PC-9 (cell line): ENCODE measurements at regions not wholly inside any gene's neighbourhood (a gene's known extent, or its start where the extent isn't known, plus 50 kb on each side); places are given as distances from the start of the nearest gene placed in this dataset.

Source experiments
- BruUV-seq: library from RNA; stranded (reverse); fragments of 400-500 nt; replicated peaks from 2 replicates; lab custom pipeline; 2021; lab: Mats Ljungman, UMichigan
- CTCF ChIA-PET: fragments of 300-600 bp; sonication (Branson Sonifier 250); formaldehyde crosslinking; loops from one replicate; lab custom pipeline; 2022; ENCODE audit warnings: antibody characterized with exemption; lab: Charles Lee
- POLR2A ChIA-PET: fragments of 300-600 bp; sonication (Branson Sonifier 250); formaldehyde crosslinking; loops from one replicate; lab custom pipeline; 2022; ENCODE audit warnings: antibody characterized with exemption; ENCODE audit not compliant: unreplicated experiment; lab: Charles Lee
- DNase-seq, 2 experiments: peaks; one replicate each; pipeline versions ENCODE4 v3.0.0 to v3.0.0-alpha.2; 2015 to 2022; ENCODE audit warnings: mixed read lengths in 1 of 2
- H2AFZ ChIP-seq: fragments of 200-600 bp; sonication (generic); 2 replicates; pipeline ENCODE4 v1.8.1; 2017; ENCODE audit warnings: antibody characterized with exemption
- H3F3A ChIP-seq: fragments of 200-600 bp; sonication (generic); 2 replicates; pipeline ENCODE4 v1.8.1; 2017; ENCODE audit warnings: antibody characterized with exemption, mild to moderate bottlenecking, low read depth; ENCODE audit not compliant: insufficient read depth
- H3K27ac ChIP-seq: fragments of 200-600 bp; sonication (generic); 2 replicates; pipeline ENCODE4 v1.6.1; 2016; ENCODE audit warnings: mixed run types
- H3K27me3 ChIP-seq: fragments of 200-600 bp; sonication (generic); 2 replicates; pipeline ENCODE4 v1.6.1; 2016; ENCODE audit warnings: low read depth, mixed run types; ENCODE audit not compliant: insufficient read depth
- H3K36me3 ChIP-seq: fragments of 200-600 bp; sonication (generic); 2 replicates; pipeline ENCODE4 v1.6.1; 2016; ENCODE audit warnings: low read depth, mixed run types
- H3K4me1 ChIP-seq: fragments of 200-600 bp; sonication (generic); replicated peaks from 2 replicates; pipeline ENCODE4 v1.6.1; 2016; ENCODE audit warnings: mixed run types; ENCODE audit not compliant: insufficient read depth
- H3K4me2 ChIP-seq: fragments of 200-600 bp; sonication (generic); 2 replicates; pipeline ENCODE4 v1.6.1; 2017; ENCODE audit warnings: mixed run types
- H3K4me3 ChIP-seq: fragments of 200-600 bp; sonication (generic); 2 replicates; pipeline ENCODE4 v1.6.1; 2016; ENCODE audit warnings: mixed run types
- H3K79me2 ChIP-seq: fragments of 200-600 bp; sonication (generic); 2 replicates; pipeline ENCODE4 v1.6.1; 2017; ENCODE audit warnings: low read depth, mixed run types
- H3K9me2 ChIP-seq: fragments of 200-600 bp; sonication (generic); 2 replicates; pipeline ENCODE4 v1.8.1; 2017; ENCODE audit warnings: mild to moderate bottlenecking; ENCODE audit not compliant: insufficient read depth
- H3K9me3 ChIP-seq: fragments of 200-600 bp; sonication (generic); 2 replicates; pipeline ENCODE4 v1.8.1; 2016; ENCODE audit warnings: low read depth; ENCODE audit not compliant: insufficient read depth
- H4K20me1 ChIP-seq: fragments of 200-600 bp; sonication (generic); 2 replicates; pipeline ENCODE4 v1.8.1; 2017; ENCODE audit not compliant: insufficient read depth
- EZH2 ChIP-seq: fragments of 200-600 bp; sonication (generic); IDR thresholded peaks from 2 replicates; pipeline ENCODE4 v1.8.0; 2017; ENCODE audit warnings: antibody characterized with exemption, low read depth
- intact Hi-C: fragments of 100-400 bp; cut with micrococcal nuclease; formaldehyde crosslinking; loops from one replicate; pipeline ENCODE4 v1.10.0; 2022; ENCODE audit not compliant: unreplicated experiment
- TF ChIP-seq, protein P1 (sequence below): fragments of 200-600 bp; sonication (generic); conservative IDR thresholded peaks from 2 replicates; pipeline ENCODE4 v1.6.1; 2017; ENCODE audit warnings: mixed run types, antibody characterized with exemption, mild to moderate bottlenecking, moderate library complexity

DNA sequence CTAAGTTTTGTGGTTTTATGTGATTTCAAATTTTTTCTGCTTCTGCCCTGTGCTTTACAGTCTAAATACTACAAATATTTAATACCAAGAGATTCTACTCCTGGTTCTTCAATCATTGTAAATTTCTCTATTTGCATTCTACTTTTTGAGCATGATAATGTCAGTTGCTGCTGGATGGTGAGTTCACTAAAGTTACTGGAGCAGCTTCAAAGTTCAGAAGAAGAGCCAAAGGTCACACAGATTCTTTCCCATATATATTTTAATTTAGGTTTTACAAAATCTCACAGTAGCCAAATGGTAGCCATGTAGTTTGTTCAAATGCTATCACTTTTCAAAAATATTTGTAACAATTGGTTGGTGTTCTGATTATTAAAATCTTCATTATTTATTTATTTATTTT, 378.7 kb downstream of the TMEM232 start:
- no peak for DNase-seq

GRCh38 chr5:110351430-110351829, 375.0 kb downstream of the TMEM232 start:
- intact Hi-C loops: no loop called here
- Histone ChIP-seq H3K4me2 (no peak overlapping the region), H3K27me3 (no peaks in the 10 kb centered on the region), H3F3A (no peaks in the 10 kb centered on the region), H3K4me1 (no peaks in the 10 kb centered on the region), H2AFZ (no peak overlapping the region), H4K20me1 (no peaks in the 10 kb centered on the region), H3K27ac (no peak overlapping the region), H3K4me3 (no peak overlapping the region), H3K79me2 (no peaks in the 10 kb centered on the region), H3K9me3 (no peaks in the 10 kb centered on the region), H3K9me2 (no peaks in the 10 kb centered on the region), H3K36me3 (no peaks in the 10 kb centered on the region)
- CTCF ChIA-PET: no interaction called here
- DNase-seq: no peak
- no peak for TF ChIP-seq EZH2
- TF ChIP-seq, protein P1, sequence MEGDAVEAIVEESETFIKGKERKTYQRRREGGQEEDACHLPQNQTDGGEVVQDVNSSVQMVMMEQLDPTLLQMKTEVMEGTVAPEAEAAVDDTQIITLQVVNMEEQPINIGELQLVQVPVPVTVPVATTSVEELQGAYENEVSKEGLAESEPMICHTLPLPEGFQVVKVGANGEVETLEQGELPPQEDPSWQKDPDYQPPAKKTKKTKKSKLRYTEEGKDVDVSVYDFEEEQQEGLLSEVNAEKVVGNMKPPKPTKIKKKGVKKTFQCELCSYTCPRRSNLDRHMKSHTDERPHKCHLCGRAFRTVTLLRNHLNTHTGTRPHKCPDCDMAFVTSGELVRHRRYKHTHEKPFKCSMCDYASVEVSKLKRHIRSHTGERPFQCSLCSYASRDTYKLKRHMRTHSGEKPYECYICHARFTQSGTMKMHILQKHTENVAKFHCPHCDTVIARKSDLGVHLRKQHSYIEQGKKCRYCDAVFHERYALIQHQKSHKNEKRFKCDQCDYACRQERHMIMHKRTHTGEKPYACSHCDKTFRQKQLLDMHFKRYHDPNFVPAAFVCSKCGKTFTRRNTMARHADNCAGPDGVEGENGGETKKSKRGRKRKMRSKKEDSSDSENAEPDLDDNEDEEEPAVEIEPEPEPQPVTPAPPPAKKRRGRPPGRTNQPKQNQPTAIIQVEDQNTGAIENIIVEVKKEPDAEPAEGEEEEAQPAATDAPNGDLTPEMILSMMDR: no peak
- no TSS peak for BruUV-seq
- POLR2A ChIA-PET: no interaction called here

More for the DNA sequence above, 378.7 kb downstream of the TMEM232 start:
- no peaks in the 10 kb centered on the region for H3K9me2 ChIP-seq
- no peak overlapping the region for H3K27ac ChIP-seq
- H3F3A ChIP-seq: no peaks in the 10 kb centered on the region
- no peaks in the 10 kb centered on the region for H3K9me3 ChIP-seq
- H3K4me2 ChIP-seq: no peak overlapping the region
- TF ChIP-seq, protein P1: no peak
- no peak for TF ChIP-seq EZH2
- ChIA-PET CTCF (no interaction called here), POLR2A (no interaction called here)
- no TSS peak for BruUV-seq
- H2AFZ ChIP-seq: no peak overlapping the region
- H3K79me2 ChIP-seq: no peaks in the 10 kb centered on the region
- intact Hi-C loops: no loop called here
- H4K20me1 ChIP-seq: no peaks in the 10 kb centered on the region
- no peak overlapping the region for H3K4me3 ChIP-seq
- no peaks in the 10 kb centered on the region for H3K4me1 ChIP-seq
- H3K27me3 ChIP-seq: no peaks in the 10 kb centered on the region
- H3K36me3 ChIP-seq: no peaks in the 10 kb centered on the region

DNA sequence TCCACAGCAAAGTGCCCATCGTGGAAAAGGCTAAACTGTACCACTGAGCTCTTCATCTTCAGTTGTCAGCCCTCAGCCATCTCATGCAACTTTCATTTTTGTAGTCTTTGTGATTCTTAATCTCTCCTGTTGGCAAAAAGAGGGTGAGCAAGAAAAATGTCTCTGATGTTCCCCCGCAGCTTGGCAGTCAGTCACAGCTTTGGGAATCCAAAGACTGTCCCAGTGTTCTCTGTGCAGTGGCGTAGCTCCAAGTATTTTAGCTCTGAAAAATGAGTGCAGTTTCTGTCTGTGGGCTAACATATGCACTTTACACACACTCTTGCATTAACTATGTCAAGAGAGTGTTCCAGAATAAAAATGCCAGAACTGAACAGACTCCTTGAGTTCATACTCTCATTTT, 372.2 kb downstream of the TMEM232 start:
- H4K20me1 ChIP-seq: no peaks in the 10 kb centered on the region
- ChIA-PET CTCF (no interaction called here), POLR2A (no interaction called here)
- no peaks in the 10 kb centered on the region for H3K27me3 ChIP-seq
- H3K79me2 ChIP-seq: no peaks in the 10 kb centered on the region
- intact Hi-C loops: no loop called here
- TF ChIP-seq, protein P1: no peak
- TF ChIP-seq EZH2: no peak
- H3K4me2 ChIP-seq: no peak overlapping the region
- H3F3A ChIP-seq: no peaks in the 10 kb centered on the region
- no peak overlapping the region for H2AFZ ChIP-seq
- H3K4me3 ChIP-seq: no peak overlapping the region
- no peaks in the 10 kb centered on the region for H3K4me1 ChIP-seq
- H3K36me3 ChIP-seq: no peaks in the 10 kb centered on the region
- DNase-seq: no peak
- no peaks in the 10 kb centered on the region for H3K9me3 ChIP-seq
- no peak overlapping the region for H3K27ac ChIP-seq
- H3K9me2 ChIP-seq: no peaks in the 10 kb centered on the region
- no TSS peak for BruUV-seq
